Cerebellar cortex (tissue), 1 donor: ENCODE measurements at regions not wholly inside any gene's neighbourhood (a gene's known extent, or its start where the extent isn't known, plus 50 kb on each side); places are given as distances from the start of the nearest gene placed in this dataset.
"Not testable (repeated sequence)": the region's sequence is repeated elsewhere in the genome, so short reads cannot be mapped to it uniquely, and the experiment has no call there.

Experiments used
- DNase-seq: peaks from one replicate; pipeline ENCODE4 v3.0.0-alpha.2; 2015; ENCODE audit warnings: low spot score

- no peak for DNase-seq
Measured at GRCh38 chr5:60517094-60517694, 182.8 kb downstream of the DEPDC1B start.

- no peak for DNase-seq
Measured at GRCh38 chr5:60516688-60517087, 183.3 kb downstream of the DEPDC1B start.

- no peak for DNase-seq
Measured at GRCh38 chr5:60514152-60514551, 185.8 kb downstream of the DEPDC1B start.

GRCh38 chr5:60512117-60512516 is 187.8 kb downstream of the DEPDC1B start:
- DNase-seq: no peak

GRCh38 chr5:60510663-60511062 is 189.3 kb downstream of the DEPDC1B start:
- no peak for DNase-seq

- no peak for DNase-seq
Measured at GRCh38 chr5:60510049-60510448, 189.9 kb downstream of the DEPDC1B start.

- no peak for DNase-seq
Measured at GRCh38 chr5:60509519-60509918, 190.4 kb downstream of the DEPDC1B start.

- no peak for DNase-seq
Measured at GRCh38 chr5:60507687-60508086, 192.3 kb downstream of the DEPDC1B start.

GRCh38 chr5:60505373-60506171 is 194.4 kb downstream of the DEPDC1B start:
- no peak for DNase-seq

- DNase-seq: no peak
Measured at GRCh38 chr5:60504342-60504741, 195.6 kb downstream of the DEPDC1B start.

- DNase-seq: no peak
Measured at GRCh38 chr5:60503771-60504170, 196.2 kb downstream of the DEPDC1B start.

- DNase-seq: no peak
Measured at GRCh38 chr5:60497706-60498500, 202.1 kb downstream of the DEPDC1B start.

GRCh38 chr5:60495644-60496520 is 204.1 kb downstream of the DEPDC1B start:
- DNase-seq: no peak

GRCh38 chr5:60494635-60495034 is 205.3 kb downstream of the DEPDC1B start:
- DNase-seq: no peak

- no peak for DNase-seq
Measured at GRCh38 chr5:60494144-60494543, 205.8 kb downstream of the DEPDC1B start.

- DNase-seq: no peak
Measured at GRCh38 chr5:60493372-60493771, 206.6 kb downstream of the DEPDC1B start.

- no peak for DNase-seq
Measured at GRCh38 chr5:60492958-60493357, 207.0 kb downstream of the DEPDC1B start.

GRCh38 chr5:60492358-60492757 is 207.6 kb downstream of the DEPDC1B start:
- not testable (repeated sequence) for DNase-seq

GRCh38 chr5:60490597-60491166 is 209.3 kb downstream of the DEPDC1B start:
- DNase-seq: no peak

- no peak for DNase-seq
Measured at GRCh38 chr5:60489856-60490255, 210.1 kb downstream of the DEPDC1B start.

GRCh38 chr5:60489377-60489776 is 210.6 kb downstream of the DEPDC1B start:
- DNase-seq: no peak
